Lower leg skin (tissue), 4 donors: ENCODE measurements at regions not wholly inside any gene's neighbourhood (a gene's known extent, or its start where the extent isn't known, plus 50 kb on each side); places are given as distances from the start of the nearest gene placed in this dataset.

Experiments
- DNase-seq, 2 donors: peaks; one replicate each; pipeline ENCODE4 v3.0.0-alpha.2; 2019; ENCODE audit warnings: low spot score in 2 of 2
- H3K4me3 ChIP-seq: fragments of 200-600 bp; sonication (generic); 2 replicates; pipeline ENCODE4 v1.5.1; 2017; ENCODE audit warnings: mild to moderate bottlenecking, low read depth; ENCODE audit not compliant: poor library complexity, severe bottlenecking
- POLR2A ChIP-seq, 2 donors: fragments of 450-650 bp; IDR thresholded peaks; one replicate each; pipeline ENCODE4 v1.6.1; 2016 to 2017; ENCODE audit warnings: antibody characterized with exemption in 2 of 2, mild to moderate bottlenecking in 1 of 2, moderate library complexity in 1 of 2
- whole genome bisulfite sequencing, 2 donors: methylation state at CpG; one replicate each; pipeline ENCODE4 v1.1.5; 2018; 5-methylcytosine and 5-hydroxymethylcytosine counted together
- intact Hi-C: fragments of 100-400 bp; cut with DNase I; formaldehyde crosslinking; loops from one replicate; pipeline ENCODE4 v1.15.0; 2023; ENCODE audit warnings: low total_unique reads
- TF ChIP-seq, protein P1 (sequence below), 3 donors: fragments of 450-650 bp; IDR thresholded peaks; one replicate each; pipeline ENCODE4 v1.5.1; 2016; ENCODE audit warnings: antibody characterized with exemption in 3 of 3, mild to moderate bottlenecking in 3 of 3, moderate library complexity in 2 of 3

DNA sequence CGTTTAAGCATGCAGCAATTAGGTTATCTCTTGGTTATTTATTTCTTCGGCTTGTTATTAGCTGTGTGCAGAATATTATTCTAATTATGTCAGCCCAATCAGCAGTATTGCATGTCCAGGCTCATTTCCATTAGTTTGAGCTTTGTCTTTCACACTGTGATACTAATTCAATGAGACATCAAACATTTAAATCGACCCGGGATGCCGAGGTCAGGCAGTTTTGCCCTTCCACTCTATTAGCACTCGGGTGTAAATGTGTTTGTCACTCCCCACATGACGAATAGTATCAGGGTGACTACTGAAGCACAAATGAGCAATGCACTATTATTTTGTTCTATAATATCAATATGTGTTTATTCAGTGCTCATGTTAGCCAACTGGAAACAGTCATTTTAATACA lies 170.9 kb downstream of the ANXA2 start:
- intact Hi-C loops, result no loop called here
- WGBS, 2 donors, result 50 to 63% methylated on average over 7 of the region's 7 CpGs

DNA sequence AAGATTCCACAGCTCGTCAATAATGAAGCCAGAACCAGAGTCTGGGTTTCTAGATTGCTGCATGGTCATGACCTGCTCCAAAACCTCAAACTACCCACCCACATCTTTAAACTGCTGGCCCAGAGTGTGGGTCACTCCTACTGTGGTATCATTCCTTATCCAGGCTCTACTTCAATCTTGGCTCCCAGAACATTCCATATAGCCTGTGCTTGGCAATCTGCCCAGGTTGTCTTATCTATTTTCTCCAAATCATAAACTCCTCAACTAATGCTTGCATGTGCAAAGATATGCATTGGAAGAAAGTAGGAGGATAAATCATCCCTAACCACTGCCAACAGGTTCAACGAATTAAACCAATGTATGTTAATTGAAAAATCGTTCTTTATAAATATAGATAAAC lies 169.7 kb downstream of the ANXA2 start:
- TF ChIP-seq POLR2A (IDR thresholded peaks at IDR 0.05), result no peak
- TF ChIP-seq, protein P1, sequence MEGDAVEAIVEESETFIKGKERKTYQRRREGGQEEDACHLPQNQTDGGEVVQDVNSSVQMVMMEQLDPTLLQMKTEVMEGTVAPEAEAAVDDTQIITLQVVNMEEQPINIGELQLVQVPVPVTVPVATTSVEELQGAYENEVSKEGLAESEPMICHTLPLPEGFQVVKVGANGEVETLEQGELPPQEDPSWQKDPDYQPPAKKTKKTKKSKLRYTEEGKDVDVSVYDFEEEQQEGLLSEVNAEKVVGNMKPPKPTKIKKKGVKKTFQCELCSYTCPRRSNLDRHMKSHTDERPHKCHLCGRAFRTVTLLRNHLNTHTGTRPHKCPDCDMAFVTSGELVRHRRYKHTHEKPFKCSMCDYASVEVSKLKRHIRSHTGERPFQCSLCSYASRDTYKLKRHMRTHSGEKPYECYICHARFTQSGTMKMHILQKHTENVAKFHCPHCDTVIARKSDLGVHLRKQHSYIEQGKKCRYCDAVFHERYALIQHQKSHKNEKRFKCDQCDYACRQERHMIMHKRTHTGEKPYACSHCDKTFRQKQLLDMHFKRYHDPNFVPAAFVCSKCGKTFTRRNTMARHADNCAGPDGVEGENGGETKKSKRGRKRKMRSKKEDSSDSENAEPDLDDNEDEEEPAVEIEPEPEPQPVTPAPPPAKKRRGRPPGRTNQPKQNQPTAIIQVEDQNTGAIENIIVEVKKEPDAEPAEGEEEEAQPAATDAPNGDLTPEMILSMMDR (IDR thresholded peaks at IDR 0.05), result no peak
- H3K4me3 ChIP-seq, result no peak overlapping the region
- intact Hi-C loops, result no loop called here
- WGBS, 2 donors, result 65 to 71% methylated on average over 3 of the region's 3 CpGs
- DNase-seq, result no peak

More for the DNA sequence above, 170.9 kb downstream of the ANXA2 start:
- DNase-seq, result no peak
- H3K4me3 ChIP-seq, result no peak overlapping the region
- TF ChIP-seq, protein P1 (IDR thresholded peaks at IDR 0.05), result no peak

DNA sequence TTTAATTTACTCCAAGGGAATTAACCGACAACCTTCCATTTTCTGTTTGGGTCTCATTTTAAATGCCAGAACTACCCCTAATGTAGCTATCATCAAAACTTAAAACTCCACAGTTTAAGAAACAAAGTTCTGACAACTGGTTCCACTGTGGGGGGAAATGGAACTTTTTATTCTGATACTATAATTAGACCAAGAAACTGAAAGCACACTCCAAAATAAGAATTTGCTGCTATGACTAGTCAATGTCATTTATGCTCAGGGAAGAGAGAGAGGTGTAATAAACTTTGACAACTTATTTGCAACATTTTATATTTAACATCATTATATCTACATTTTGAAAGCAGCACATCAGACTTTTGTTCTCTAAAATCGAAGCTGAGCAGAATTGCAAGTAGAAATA lies 169.2 kb downstream of the ANXA2 start:
- intact Hi-C loops, result no loop called here

DNA sequence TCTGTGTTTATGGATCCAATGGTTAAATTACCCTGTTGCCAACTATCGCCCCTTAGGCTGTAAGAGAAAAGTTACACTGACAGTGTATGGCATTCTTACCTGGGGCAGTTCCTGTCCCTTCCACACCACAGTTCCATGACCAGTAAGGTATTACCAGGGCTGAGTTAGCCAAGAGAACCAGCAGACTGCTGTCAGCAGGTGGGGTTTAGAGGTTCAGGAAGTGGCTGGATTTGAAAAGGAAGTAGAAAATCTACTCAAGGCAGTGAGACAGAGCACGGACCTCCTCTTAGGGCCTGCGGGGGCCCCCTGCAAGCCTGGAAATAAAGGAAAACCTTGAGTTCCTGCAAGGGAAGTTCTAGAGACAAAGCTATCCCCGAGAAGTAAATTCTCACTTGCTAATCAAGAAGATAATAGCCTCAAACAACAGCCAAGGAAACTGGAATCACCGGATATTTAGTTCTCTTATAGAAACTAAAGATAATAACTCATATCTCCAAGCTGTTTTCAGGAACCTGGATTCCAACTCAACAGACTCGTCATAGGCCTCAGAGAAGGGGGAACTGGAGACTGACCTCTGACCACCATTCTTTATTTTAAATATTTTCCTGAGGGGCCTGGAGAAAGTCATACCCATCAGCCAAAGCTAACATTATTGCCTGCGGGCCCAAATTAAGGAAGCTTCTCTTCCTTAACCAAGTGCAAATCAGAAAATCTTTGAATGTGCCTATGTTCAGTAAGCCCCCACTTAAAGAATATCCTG lies 161.7 kb downstream of the ANXA2 start:
- 64 to 66% methylated on average over 7 of the region's 7 CpGs for WGBS, 2 donors
- no peak for TF ChIP-seq POLR2A (IDR thresholded peaks at IDR 0.05)
- TF ChIP-seq, protein P1 (IDR thresholded peaks at IDR 0.05), result no peak
- intact Hi-C loops, result no loop called here
- no peak for DNase-seq
- H3K4me3 ChIP-seq, result no peak overlapping the region

More for the DNA sequence above, 169.2 kb downstream of the ANXA2 start:
- 82 to 85% methylated on average over 2 of the region's 2 CpGs for WGBS, 2 donors
- H3K4me3 ChIP-seq, result no peak overlapping the region
- DNase-seq, result no peak
- TF ChIP-seq, protein P1 (IDR thresholded peaks at IDR 0.05), result no peak
- no peak for TF ChIP-seq POLR2A (IDR thresholded peaks at IDR 0.05)

DNA sequence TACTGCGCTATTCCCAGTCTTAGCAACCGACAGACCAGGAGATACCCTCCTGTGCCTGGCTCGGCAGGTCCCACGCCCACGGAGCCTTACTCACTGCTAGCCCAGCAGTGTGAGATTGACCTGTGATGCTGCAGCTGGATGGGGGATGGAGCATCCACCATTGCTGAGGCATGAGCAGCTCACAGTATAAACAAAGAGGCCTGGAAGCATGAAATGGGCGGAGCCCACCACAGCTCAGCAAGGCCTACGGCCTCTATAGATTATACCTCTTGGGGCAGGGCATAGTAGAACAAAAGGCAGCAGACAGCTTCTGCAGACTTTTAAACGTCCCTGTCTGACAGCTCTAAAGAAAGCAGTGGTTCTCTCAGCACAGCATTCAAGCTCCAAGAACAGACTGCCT lies 160.3 kb downstream of the ANXA2 start:
- H3K4me3 ChIP-seq, result no peak overlapping the region
- 68 to 77% methylated on average over 8 of the region's 8 CpGs for WGBS, 2 donors
- no peak for TF ChIP-seq POLR2A (IDR thresholded peaks at IDR 0.05)
- TF ChIP-seq, protein P1 (IDR thresholded peaks at IDR 0.05), result no peak
- no peak for DNase-seq
- intact Hi-C loops, result no loop called here

DNA sequence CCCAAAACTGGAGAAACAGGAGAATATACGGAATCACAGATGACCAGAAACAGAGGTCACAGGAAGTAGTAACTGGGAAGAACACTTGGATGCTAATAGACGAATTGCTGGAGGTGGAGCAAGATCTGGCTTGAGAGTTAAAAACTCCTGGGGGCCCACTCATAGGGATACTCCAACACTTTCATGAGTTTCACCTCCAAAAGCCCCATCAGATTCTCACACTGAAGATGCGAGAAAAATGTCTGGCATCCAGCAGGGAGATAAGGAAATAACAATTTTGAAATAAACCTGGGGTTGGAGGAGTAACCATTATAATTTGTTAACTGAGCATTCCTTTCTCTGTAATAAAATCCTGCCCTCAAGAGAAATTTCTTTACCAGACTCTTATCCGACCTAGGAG lies 154.0 kb downstream of the ANXA2 start:
- TF ChIP-seq, protein P1 (IDR thresholded peaks at IDR 0.05), result no peak
- TF ChIP-seq POLR2A (IDR thresholded peaks at IDR 0.05), result no peak
- no peak overlapping the region for H3K4me3 ChIP-seq
- DNase-seq, result no peak
- intact Hi-C loops, result no loop called here
- WGBS, 2 donors, result 58 to 59% methylated on average over 4 of the region's 4 CpGs
